A172 (cell line): ENCODE measurements at regions not wholly inside any gene's neighbourhood (a gene's known extent, or its start where the extent isn't known, plus 50 kb on each side); places are given as distances from the start of the nearest gene placed in this dataset.

Experiments used
- DNase-seq: peaks from one replicate; pipeline ENCODE4 v3.0.0-alpha.2; 2015; ENCODE audit warnings: low spot score

GRCh38 chr7:96410126-96410839 lies 88.4 kb upstream of the SLC25A13 start:
- no peak for DNase-seq

- DNase-seq = no peak
These were observed 87.0 kb upstream of the SLC25A13 start for GRCh38 chr7:96408881-96409280.

- DNase-seq = peak; percentile 26
These were observed 85.5 kb upstream of the SLC25A13 start for GRCh38 chr7:96407427-96407826.

- DNase-seq = no peak
These were observed 81.0 kb upstream of the SLC25A13 start for GRCh38 chr7:96402913-96403312.

- DNase-seq = no peak
These were observed 79.3 kb upstream of the SLC25A13 start for GRCh38 chr7:96401200-96401599.

GRCh38 chr7:96400518-96400917 lies 78.6 kb upstream of the SLC25A13 start:
- DNase-seq = no peak

- DNase-seq = no peak
These were observed 78.1 kb upstream of the SLC25A13 start for GRCh38 chr7:96400001-96400400.

- no peak for DNase-seq
These were observed 76.2 kb upstream of the SLC25A13 start for GRCh38 chr7:96397936-96398598.

GRCh38 chr7:96388620-96389383 lies 66.9 kb upstream of the SLC25A13 start:
- peak; percentile 75 for DNase-seq

- DNase-seq = peak; percentile 32
These were observed 66.3 kb upstream of the SLC25A13 start for GRCh38 chr7:96388166-96388565.

- DNase-seq = no peak
These were observed 58.2 kb upstream of the SLC25A13 start for GRCh38 chr7:96380111-96380512.

GRCh38 chr7:96377399-96377798 lies 55.5 kb upstream of the SLC25A13 start:
- DNase-seq = no peak
